ENCODE measurements at regions not wholly inside any gene's neighbourhood (a gene's known extent, or its start where the extent isn't known, plus 50 kb on each side); places are given as distances from the start of the nearest gene placed in this dataset.
"Not testable (repeated sequence)": the region's sequence is repeated elsewhere in the genome, so short reads cannot be mapped to it uniquely, and the experiment has no call there.

GRCh38 chr2:64280812-64281211 lies 136.6 kb upstream of the PELI1 start:
- H3K36me3 ChIP-seq (replicated peaks in 1 of 2; ENCODE audit: control insufficient read depth in 2 of 2, insufficient read depth in 2 of 2, low read length in 2 of 2); H3K4ac ChIP-seq (ENCODE audit: low read length); H3K9me3 ChIP-seq (replicated peaks in 1 of 2; ENCODE audit: control insufficient read depth in 2 of 2, insufficient read depth in 1 of 2, low read depth in 1 of 2, low read length in 2 of 2); H3K14ac ChIP-seq (ENCODE audit: low read length); H4K91ac ChIP-seq (ENCODE audit: low read depth, low read length, poor library complexity); H3K18ac ChIP-seq (ENCODE audit: low read length); H3K9ac ChIP-seq (ENCODE audit: low read depth, low read length, poor library complexity); H2BK5ac ChIP-seq (ENCODE audit: low read length); H2AK5ac ChIP-seq (ENCODE audit: low read depth, low read length); H2BK15ac ChIP-seq (ENCODE audit: low read length); H3K27ac ChIP-seq (replicated peaks; ENCODE audit: low read length); H2BK120ac ChIP-seq (ENCODE audit: low read depth, low read length); H3K4me3 ChIP-seq (ENCODE audit: low read length in 2 of 2); H3K4me2 ChIP-seq (ENCODE audit: insufficient read depth, low read length, poor library complexity, severe bottlenecking); H4K8ac ChIP-seq (ENCODE audit: low read depth, low read length); H2AFZ ChIP-seq (ENCODE audit: low read length); H3K4me1 ChIP-seq (ENCODE audit: control insufficient read depth in 2 of 2, insufficient read depth in 1 of 2, low read depth in 1 of 2, low read length in 2 of 2); H3K79me1 ChIP-seq (ENCODE audit: low read depth, low read length); H2BK12ac ChIP-seq (ENCODE audit: low read length); H3K23ac ChIP-seq (ENCODE audit: low read depth, low read length, poor library complexity); H3K27me3 ChIP-seq (ENCODE audit: control insufficient read depth in 3 of 3, insufficient read depth in 3 of 3, low read depth in 1 of 3, low read length in 3 of 3); DNase-seq (ENCODE audit: low spot score): not testable (repeated sequence)
- WGBS, 2 donors (ENCODE audit: extremely low coverage in 2 of 2, insufficient read length in 2 of 2, insufficient replicate concordance in 1 of 2): no CpG with 5 or more reads among the region's 2 CpGs

- H2BK5ac ChIP-seq (ENCODE audit: low read length): no peak overlapping the region
- H3K27me3 ChIP-seq (ENCODE audit: control insufficient read depth in 3 of 3, insufficient read depth in 3 of 3, low read depth in 1 of 3, low read length in 3 of 3): no peaks in the 10 kb centered on the region
- H3K4ac ChIP-seq (ENCODE audit: low read length): no peak overlapping the region
- H3K4me3 ChIP-seq (ENCODE audit: low read length in 2 of 2): no peak overlapping the region
- peaks cover 1 to 3% of the 10 kb centered on the region in 2 donors for H3K4me1 ChIP-seq (ENCODE audit: control insufficient read depth in 2 of 2, insufficient read depth in 1 of 2, low read depth in 1 of 2, low read length in 2 of 2)
- no peak overlapping the region for H2AFZ ChIP-seq (ENCODE audit: low read length)
- no peaks in the 10 kb centered on the region for H3K36me3 ChIP-seq (replicated peaks in 1 of 2; ENCODE audit: control insufficient read depth in 2 of 2, insufficient read depth in 2 of 2, low read length in 2 of 2)
- no peak overlapping the region for H3K4me2 ChIP-seq (ENCODE audit: insufficient read depth, low read length, poor library complexity, severe bottlenecking)
- 100% methylated on average over 1 of the region's 5 CpGs; no CpG with 5 or more reads in 1 of the 2 donors for WGBS, 2 donors (ENCODE audit: extremely low coverage in 2 of 2, insufficient read length in 2 of 2, insufficient replicate concordance in 1 of 2)
- H3K18ac ChIP-seq (ENCODE audit: low read length): no peak overlapping the region
- H3K79me1 ChIP-seq (ENCODE audit: low read depth, low read length): no peaks in the 10 kb centered on the region
- no peak overlapping the region for H4K8ac ChIP-seq (ENCODE audit: low read depth, low read length)
- no peaks in the 10 kb centered on the region for H3K9me3 ChIP-seq (replicated peaks in 1 of 2; ENCODE audit: control insufficient read depth in 2 of 2, insufficient read depth in 1 of 2, low read depth in 1 of 2, low read length in 2 of 2)
- H2BK120ac ChIP-seq (ENCODE audit: low read depth, low read length): no peak overlapping the region
- H3K27ac ChIP-seq (replicated peaks; ENCODE audit: low read length): no peak overlapping the region
- no peak overlapping the region for H2BK15ac ChIP-seq (ENCODE audit: low read length)
- H3K23ac ChIP-seq (ENCODE audit: low read depth, low read length, poor library complexity): no peak overlapping the region
- no peak overlapping the region for H2AK5ac ChIP-seq (ENCODE audit: low read depth, low read length)
- no peak for DNase-seq (ENCODE audit: low spot score)
- H3K9ac ChIP-seq (ENCODE audit: low read depth, low read length, poor library complexity): no peak overlapping the region
- H4K91ac ChIP-seq (ENCODE audit: low read depth, low read length, poor library complexity): no peak overlapping the region
- no peak overlapping the region for H2BK12ac ChIP-seq (ENCODE audit: low read length)
- H3K14ac ChIP-seq (ENCODE audit: low read length): no peak overlapping the region
Observed at GRCh38 chr2:64283006-64283570, 138.9 kb upstream of the PELI1 start.

- no peak overlapping the region for H4K8ac ChIP-seq (ENCODE audit: low read depth, low read length)
- DNase-seq (ENCODE audit: low spot score): no peak
- no peaks in the 10 kb centered on the region for H3K9me3 ChIP-seq (replicated peaks in 1 of 2; ENCODE audit: control insufficient read depth in 2 of 2, insufficient read depth in 1 of 2, low read depth in 1 of 2, low read length in 2 of 2)
- H3K27me3 ChIP-seq (ENCODE audit: control insufficient read depth in 3 of 3, insufficient read depth in 3 of 3, low read depth in 1 of 3, low read length in 3 of 3): no peaks in the 10 kb centered on the region
- no peak overlapping the region for H3K18ac ChIP-seq (ENCODE audit: low read length)
- no peak overlapping the region for H3K4ac ChIP-seq (ENCODE audit: low read length)
- H3K36me3 ChIP-seq (replicated peaks in 1 of 2; ENCODE audit: control insufficient read depth in 2 of 2, insufficient read depth in 2 of 2, low read length in 2 of 2): no peaks in the 10 kb centered on the region
- no peak overlapping the region for H2BK12ac ChIP-seq (ENCODE audit: low read length)
- H2BK15ac ChIP-seq (ENCODE audit: low read length): no peak overlapping the region
- no peak overlapping the region for H2AK5ac ChIP-seq (ENCODE audit: low read depth, low read length)
- no peak overlapping the region for H3K4me2 ChIP-seq (ENCODE audit: insufficient read depth, low read length, poor library complexity, severe bottlenecking)
- H3K4me1 ChIP-seq (ENCODE audit: control insufficient read depth in 2 of 2, insufficient read depth in 1 of 2, low read depth in 1 of 2, low read length in 2 of 2): peaks cover 5% of the 10 kb centered on the region in 2 donors
- no peak overlapping the region for H3K14ac ChIP-seq (ENCODE audit: low read length)
- H4K91ac ChIP-seq (ENCODE audit: low read depth, low read length, poor library complexity): no peak overlapping the region
- no peaks in the 10 kb centered on the region for H3K79me1 ChIP-seq (ENCODE audit: low read depth, low read length)
- no peak overlapping the region for H3K4me3 ChIP-seq (ENCODE audit: low read length in 2 of 2)
- no peak overlapping the region for H2BK120ac ChIP-seq (ENCODE audit: low read depth, low read length)
- WGBS, 2 donors (ENCODE audit: extremely low coverage in 2 of 2, insufficient read length in 2 of 2, insufficient replicate concordance in 1 of 2): 100% methylated on average over 1 of the region's 15 CpGs; no CpG with 5 or more reads in 1 of the 2 donors
- no peak overlapping the region for H3K27ac ChIP-seq (replicated peaks; ENCODE audit: low read length)
- H2BK5ac ChIP-seq (ENCODE audit: low read length): no peak overlapping the region
- H3K9ac ChIP-seq (ENCODE audit: low read depth, low read length, poor library complexity): no peak overlapping the region
- H3K23ac ChIP-seq (ENCODE audit: low read depth, low read length, poor library complexity): no peak overlapping the region
- H2AFZ ChIP-seq (ENCODE audit: low read length): no peak overlapping the region
Observed at GRCh38 chr2:64283641-64284361, 139.6 kb upstream of the PELI1 start.

GRCh38 chr2:64284751-64285150 lies 140.5 kb upstream of the PELI1 start:
- WGBS, 2 donors (ENCODE audit: extremely low coverage in 2 of 2, insufficient read length in 2 of 2, insufficient replicate concordance in 1 of 2): no CpG with 5 or more reads among the region's 3 CpGs
- Histone ChIP-seq H3K4ac (ENCODE audit: low read length) (no peak overlapping the region), H3K9ac (ENCODE audit: low read depth, low read length, poor library complexity) (no peak overlapping the region), H3K27me3 (ENCODE audit: control insufficient read depth in 3 of 3, insufficient read depth in 3 of 3, low read depth in 1 of 3, low read length in 3 of 3) (no peaks in the 10 kb centered on the region), H3K36me3 (replicated peaks in 1 of 2; ENCODE audit: control insufficient read depth in 2 of 2, insufficient read depth in 2 of 2, low read length in 2 of 2) (no peaks in the 10 kb centered on the region), H2BK12ac (ENCODE audit: low read length) (no peak overlapping the region), H2BK120ac (ENCODE audit: low read depth, low read length) (no peak overlapping the region), H2AK5ac (ENCODE audit: low read depth, low read length) (no peak overlapping the region), H3K27ac (replicated peaks; ENCODE audit: low read length) (no peak overlapping the region), H2BK15ac (ENCODE audit: low read length) (no peak overlapping the region), H4K8ac (ENCODE audit: low read depth, low read length) (no peak overlapping the region), H4K91ac (ENCODE audit: low read depth, low read length, poor library complexity) (no peak overlapping the region), H2AFZ (ENCODE audit: low read length) (no peak overlapping the region), H3K14ac (ENCODE audit: low read length) (peak overlapping the region; percentile 12), H3K9me3 (replicated peaks in 1 of 2; ENCODE audit: control insufficient read depth in 2 of 2, insufficient read depth in 1 of 2, low read depth in 1 of 2, low read length in 2 of 2) (no peaks in the 10 kb centered on the region), H3K79me1 (ENCODE audit: low read depth, low read length) (no peaks in the 10 kb centered on the region), H3K4me1 (ENCODE audit: control insufficient read depth in 2 of 2, insufficient read depth in 1 of 2, low read depth in 1 of 2, low read length in 2 of 2) (peaks cover 5% of the 10 kb centered on the region in 2 donors), H3K18ac (ENCODE audit: low read length) (no peak overlapping the region), H3K23ac (ENCODE audit: low read depth, low read length, poor library complexity) (no peak overlapping the region), H3K4me2 (ENCODE audit: insufficient read depth, low read length, poor library complexity, severe bottlenecking) (no peak overlapping the region), H2BK5ac (ENCODE audit: low read length) (no peak overlapping the region), H3K4me3 (ENCODE audit: low read length in 2 of 2) (no peak overlapping the region)
- DNase-seq (ENCODE audit: low spot score): no peak

Data from neuronal stem cell (in vitro differentiated cells).